UCSD-AML1 (cell line): ENCODE measurements at regions not wholly inside any gene's neighbourhood (a gene's known extent, or its start where the extent isn't known, plus 50 kb on each side); places are given as distances from the start of the nearest gene placed in this dataset.
"Not testable (repeated sequence)": the region's sequence is repeated elsewhere in the genome, so short reads cannot be mapped to it uniquely, and the experiment has no call there.

ENCODE experiments used
- DNase-seq: peaks from one replicate; lab custom pipeline; 2025; ENCODE audit not compliant: unreplicated experiment; lab: John Stamatoyannopoulos, UW

GRCh38 chr4:122100508-122100907 lies 51.6 kb upstream of the BLTP1 start:
- no peak for DNase-seq

- no peak for DNase-seq
These were observed 52.2 kb upstream of the BLTP1 start for GRCh38 chr4:122099896-122100295.

DNA sequence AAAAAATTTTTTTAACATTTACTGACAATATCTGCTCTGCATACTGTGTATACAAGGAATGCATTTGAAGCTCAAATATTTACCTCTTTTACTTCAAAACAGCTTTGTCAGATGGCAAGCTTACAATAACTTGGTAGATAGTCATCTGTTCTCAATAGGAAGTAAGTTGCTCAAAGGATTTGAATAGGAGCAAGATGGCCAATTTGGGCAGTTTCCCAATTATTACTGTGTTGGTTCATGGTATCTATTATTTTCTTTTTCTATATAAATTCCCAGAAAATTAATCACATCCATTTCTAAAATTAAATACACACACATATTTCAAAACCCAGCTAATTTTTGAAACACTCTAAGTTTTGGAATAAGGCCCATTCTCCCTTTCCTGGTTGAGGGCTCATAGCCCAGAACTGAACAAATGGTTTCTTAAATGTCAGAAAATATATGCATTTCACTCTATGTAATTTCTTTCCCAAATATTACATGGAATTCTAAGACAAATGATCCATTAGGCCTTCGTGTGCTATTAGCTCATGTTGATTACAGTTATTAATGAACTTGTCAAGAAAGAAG lies 60.2 kb upstream of the BLTP1 start:
- DNase-seq, result no peak

DNA sequence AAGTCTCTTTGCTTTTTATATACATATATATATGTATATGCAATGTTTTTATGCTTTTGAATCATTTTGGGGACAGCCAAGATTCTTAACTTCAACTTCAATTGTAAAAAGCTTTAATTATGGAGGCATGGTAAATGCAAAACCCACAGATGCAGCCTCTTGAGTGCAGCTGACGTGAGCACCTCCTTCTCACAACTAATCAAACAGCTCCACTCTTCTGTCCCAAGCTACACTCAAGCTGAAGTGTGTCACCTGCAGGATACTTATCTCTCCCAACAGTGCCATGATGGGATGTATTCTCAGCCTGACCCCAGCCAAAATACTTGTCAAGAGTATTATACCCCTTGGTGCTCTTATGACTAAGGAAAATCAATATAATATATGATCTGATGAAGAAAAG lies 60.7 kb upstream of the BLTP1 start:
- no peak for DNase-seq

GRCh38 chr4:122090989-122091388 lies 61.1 kb upstream of the BLTP1 start:
- no peak for DNase-seq

- DNase-seq, result no peak
These were observed 65.6 kb upstream of the BLTP1 start for GRCh38 chr4:122086338-122087065.

DNA sequence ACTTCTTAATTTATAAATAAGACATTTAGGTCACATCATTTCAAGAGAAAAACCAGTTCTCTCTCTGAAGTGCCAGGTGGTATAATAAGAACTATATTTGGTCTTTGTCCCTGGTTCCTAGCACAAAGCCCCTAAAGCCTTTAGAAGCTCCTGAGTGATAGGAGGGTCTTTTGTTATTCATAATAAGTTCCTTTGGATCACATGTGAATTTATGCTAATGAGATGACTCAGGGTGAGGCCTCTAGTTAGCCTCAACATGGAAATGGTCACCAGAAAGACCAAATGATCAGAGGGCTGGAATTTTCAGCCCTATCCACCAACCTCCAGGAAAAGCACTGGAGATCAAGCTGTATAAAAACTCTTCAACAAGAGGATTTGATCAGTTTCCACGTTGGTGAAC lies 68.1 kb upstream of the BLTP1 start:
- no peak for DNase-seq

DNA sequence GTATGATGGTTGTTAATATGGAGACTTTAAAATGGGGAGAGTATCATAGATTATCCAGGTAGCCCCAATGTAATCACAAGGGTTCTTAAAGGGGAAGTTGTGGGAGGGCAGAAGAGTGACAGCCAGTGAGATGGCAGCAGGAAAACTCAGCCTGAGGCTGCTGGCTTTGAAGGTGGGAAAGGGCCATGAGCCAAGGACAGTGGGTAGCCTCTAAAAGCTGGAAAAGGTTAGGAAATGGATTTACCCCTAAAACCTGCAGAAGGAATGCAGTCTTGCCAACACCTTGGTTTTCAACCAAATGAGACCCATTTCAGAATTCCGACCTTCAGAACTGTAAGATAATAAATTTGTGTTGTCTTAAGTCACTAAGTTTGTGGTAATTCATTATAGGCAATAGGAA lies 68.8 kb upstream of the BLTP1 start:
- no peak for DNase-seq

DNA sequence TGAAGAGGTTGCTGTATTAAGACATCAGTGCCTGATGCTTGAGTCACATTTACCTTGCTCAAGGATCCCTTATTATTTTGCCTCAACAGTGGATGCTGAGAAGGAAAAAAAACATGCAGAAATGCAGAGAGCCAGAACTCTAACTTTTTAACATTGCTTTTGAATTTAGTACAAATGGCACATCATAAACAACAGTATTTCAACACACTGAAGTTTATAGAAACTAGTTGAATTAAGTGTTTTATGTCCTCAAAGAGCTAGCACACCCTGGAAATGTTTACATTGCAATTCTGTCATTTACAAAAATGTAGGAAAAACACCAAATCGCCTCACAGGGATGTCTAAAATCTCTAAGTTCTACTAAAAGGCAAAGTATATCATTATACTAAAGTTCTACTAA lies 69.5 kb upstream of the BLTP1 start:
- DNase-seq, result no peak

DNA sequence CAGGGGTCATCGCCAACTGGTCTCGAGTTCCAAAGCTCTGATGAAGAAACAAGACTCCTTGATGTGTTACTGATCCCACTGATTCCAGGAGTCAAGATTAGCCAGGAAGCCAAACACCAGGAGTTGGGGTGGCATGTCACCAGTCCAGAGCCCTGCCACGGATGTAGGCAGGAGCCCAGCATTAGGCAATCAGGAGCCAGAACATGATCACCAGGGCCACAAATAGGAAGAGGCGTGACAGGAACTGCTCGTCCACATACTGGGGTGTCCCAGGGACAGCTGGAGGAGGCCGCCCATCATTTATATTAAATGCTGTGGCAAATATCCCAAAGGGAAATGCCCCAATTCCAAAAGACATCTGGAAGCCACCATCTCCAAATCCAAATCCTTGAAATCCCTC lies 74.5 kb upstream of the BLTP1 start:
- DNase-seq, result not testable (repeated sequence)

DNA sequence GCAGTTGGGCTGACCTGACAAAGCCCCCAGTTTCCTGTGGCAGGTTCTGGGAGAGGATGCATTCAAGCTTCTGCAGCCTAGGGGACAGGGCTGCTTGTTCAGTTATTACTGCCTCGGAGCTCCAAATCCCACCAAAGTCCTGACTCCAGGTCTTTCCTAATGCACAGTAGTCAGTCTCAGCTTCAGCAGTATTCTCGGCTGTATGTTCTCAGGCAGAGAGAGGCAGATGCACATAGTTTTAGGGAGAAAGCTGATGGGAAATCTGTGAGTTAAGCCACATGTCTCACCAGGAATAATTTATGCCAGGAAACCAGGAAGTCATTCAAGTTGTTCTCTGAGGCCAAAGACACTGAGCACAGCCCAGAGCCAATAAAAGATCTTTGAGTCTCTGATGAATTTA lies 75.3 kb upstream of the BLTP1 start:
- not testable (repeated sequence) for DNase-seq

GRCh38 chr4:122073615-122074014 lies 78.5 kb upstream of the BLTP1 start:
- DNase-seq, result no peak

DNA sequence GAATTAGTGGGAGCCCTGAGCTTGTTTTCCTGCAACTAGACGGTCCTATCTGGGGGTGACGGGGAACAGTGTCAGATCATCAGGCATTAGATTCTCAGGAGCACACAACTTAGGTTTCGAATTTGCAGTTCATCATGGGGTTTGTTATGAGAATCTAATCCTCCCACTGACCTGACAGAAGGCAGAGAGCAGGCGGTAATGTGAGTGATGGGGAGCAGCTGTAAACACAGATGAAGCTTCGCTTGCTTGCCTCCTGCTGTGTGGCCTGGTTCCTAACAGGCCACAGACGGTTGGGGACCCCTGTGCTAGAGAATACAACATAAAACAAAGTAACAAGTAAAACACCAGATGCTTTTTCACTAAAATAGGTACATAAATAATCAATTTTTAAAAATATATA lies 86.2 kb upstream of the BLTP1 start:
- DNase-seq, result no peak

DNA sequence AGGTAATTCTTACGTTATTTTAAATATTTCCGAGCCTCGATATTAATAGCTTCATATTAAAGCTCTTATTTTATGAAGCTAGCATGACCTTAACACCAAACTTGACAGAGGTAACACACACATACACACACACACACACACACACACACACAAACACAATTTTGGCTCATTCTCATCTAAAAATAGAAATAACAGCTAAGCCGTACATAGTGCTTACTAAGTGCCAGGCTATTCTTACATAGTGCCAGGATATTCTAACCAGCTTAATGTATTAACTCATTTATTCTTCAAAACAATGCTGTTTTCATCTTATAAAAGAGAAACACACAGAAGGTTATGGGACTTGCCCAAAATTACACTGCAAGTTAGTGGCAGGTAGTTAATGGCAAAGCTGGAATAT lies 87.0 kb upstream of the BLTP1 start:
- no peak for DNase-seq

DNA sequence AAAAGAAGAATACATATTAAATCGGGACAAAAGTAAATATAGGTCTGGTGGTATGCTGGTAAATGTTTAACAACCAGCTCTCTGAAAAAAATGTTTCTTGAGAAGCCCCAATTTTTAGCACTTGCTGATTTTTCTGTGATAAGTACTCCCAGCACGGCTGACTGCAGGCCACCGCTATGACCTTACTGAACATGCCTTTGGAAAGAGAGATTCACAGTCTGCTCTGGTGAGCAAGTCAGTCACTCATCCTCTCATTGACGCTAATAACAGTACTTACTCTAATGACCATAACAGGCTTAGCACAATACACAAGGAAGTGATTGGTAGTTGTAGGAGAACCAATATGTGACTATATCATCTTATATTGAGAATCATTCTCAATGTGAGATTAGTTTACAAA lies 98.9 kb upstream of the BLTP1 start:
- no peak for DNase-seq

DNA sequence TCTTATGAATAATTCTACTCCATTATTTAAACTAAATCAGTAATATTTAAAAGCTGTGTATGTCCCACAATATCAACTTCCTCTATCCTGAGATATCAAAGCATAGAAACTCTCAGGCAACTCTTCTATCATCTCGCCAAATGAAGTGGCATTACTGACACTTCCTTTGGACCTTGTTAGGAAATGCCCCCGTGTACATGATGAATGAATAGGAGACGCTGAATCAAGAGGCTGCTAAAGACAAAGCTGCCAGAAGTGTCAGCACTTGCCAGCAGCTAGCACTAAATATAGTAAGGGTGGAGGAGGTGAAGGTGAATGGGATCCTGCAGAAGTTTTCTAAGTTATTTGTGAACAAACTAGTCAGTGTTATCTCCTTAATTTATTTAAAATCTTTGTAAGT lies 99.5 kb upstream of the BLTP1 start:
- DNase-seq, result no peak

GRCh38 chr4:122050841-122051240 lies 99.0 kb upstream of the TRPC3 start:
- no peak for DNase-seq

DNA sequence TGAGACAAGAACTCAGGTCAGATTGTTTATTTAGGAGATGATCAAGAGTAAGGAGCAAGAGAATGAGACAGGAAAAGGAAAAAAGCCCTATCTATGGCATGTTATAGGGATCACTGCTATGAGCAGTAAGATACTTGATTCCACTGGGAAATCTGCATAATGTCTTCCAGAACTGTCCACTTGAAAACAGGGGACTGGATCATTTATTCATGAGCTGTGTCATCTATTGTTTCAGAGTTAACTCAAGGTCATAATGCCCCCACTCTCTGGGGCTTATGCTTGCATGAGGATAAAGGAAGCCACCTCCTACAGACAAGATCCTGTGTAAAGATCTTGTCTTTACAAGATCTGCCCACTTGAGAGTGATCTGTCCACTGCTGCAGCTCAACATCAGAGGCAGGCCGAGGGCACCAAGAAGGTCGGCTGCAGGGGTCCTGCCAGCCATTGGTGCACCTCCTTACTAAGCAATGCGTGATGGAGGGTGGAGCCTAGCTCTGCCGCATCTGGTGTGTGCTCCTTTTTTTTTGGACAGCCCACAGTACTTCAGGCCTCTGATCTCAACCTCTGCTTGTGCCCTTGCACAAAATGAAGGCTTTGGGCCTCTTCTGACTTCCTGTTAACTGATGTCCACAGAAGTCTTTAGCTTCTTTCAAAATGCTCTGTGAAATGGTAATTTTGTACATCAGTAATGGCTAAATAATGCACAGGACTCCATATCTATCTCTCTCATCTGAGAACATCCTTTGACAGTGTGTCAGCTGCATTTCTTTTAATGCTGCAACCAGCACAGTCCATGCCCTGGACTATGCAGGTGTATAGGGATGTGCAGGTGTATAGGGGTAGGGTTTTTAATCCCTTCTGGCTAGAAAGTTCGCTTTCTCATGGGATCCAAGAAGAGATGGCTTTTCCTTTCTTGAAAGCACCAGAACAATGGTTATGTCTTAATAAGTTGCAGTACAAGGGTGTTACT lies 95.9 kb upstream of the TRPC3 start:
- DNase-seq, result no peak

DNA sequence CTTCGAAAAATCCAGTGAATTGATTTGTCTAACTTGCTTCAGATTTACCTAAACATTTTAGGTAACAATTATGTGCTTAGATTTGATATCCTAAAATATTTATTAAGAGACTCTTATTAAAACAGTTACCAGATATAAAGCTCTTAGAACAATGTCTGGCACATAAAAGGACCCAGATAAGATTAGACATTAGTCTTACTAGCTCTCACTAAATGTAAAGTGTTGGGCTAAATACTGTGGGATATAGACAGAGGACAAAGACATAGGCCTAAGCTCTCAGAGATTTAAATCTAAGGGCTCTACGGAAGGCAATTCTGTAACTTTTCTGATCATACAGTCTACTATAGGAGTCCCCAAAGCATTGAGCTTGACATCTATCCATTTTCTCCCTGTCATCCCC lies 94.4 kb upstream of the TRPC3 start:
- no peak for DNase-seq

GRCh38 chr4:122045533-122045932 lies 93.7 kb upstream of the TRPC3 start:
- DNase-seq, result no peak

GRCh38 chr4:122044501-122044900 lies 92.6 kb upstream of the TRPC3 start:
- no peak for DNase-seq

- no peak for DNase-seq
These were observed 89.5 kb upstream of the TRPC3 start for GRCh38 chr4:122041312-122041711.
